Testis (tissue), 2 donors: ENCODE measurements at regions not wholly inside any gene's neighbourhood (a gene's known extent, or its start where the extent isn't known, plus 50 kb on each side); places are given as distances from the start of the nearest gene placed in this dataset.

ENCODE experiments used
- DNase-seq: peaks from one replicate; pipeline ENCODE4 v3.0.0-alpha.2; 2019
- H3K27ac ChIP-seq, 2 donors: fragments of 200-600 bp; sonication (generic); one replicate each; pipeline ENCODE4 v1.5.1; 2019
- H3K27me3 ChIP-seq: fragments of 200-600 bp; sonication (generic); one replicate; pipeline ENCODE4 v1.5.1; 2019
- H3K36me3 ChIP-seq: fragments of 200-600 bp; sonication (generic); one replicate; pipeline ENCODE4 v1.5.1; 2017; ENCODE audit warnings: low read depth; ENCODE audit errors: missing control alignments
- H3K4me1 ChIP-seq: fragments of 200-600 bp; sonication (generic); one replicate; pipeline ENCODE4 v1.5.1; 2019
- H3K4me3 ChIP-seq, 2 donors: fragments of 200-600 bp; sonication (generic); one replicate each; pipeline ENCODE4 v1.5.1; 2017 to 2019
- H3K9me3 ChIP-seq: fragments of 200-600 bp; sonication (generic); one replicate; pipeline ENCODE4 v1.5.1; 2017
- CTCF ChIP-seq, 3 experiments: fragments of 450-650 bp in 2 of 3; fragments of 200-600 bp in 1 of 3; sonication (generic) in 1 of 3; IDR thresholded peaks; one replicate each; pipeline ENCODE4 v1.5.1; 2016 to 2019; ENCODE audit warnings: antibody characterized with exemption in 3 of 3, mild to moderate bottlenecking in 2 of 3, moderate library complexity in 1 of 3
- POLR2A ChIP-seq: fragments of 450-650 bp; IDR thresholded peaks from one replicate; pipeline ENCODE4 v1.6.1; 2017; ENCODE audit warnings: antibody characterized with exemption, mild to moderate bottlenecking, moderate library complexity
- WGBS, 2 donors: methylation state at CpG; one replicate each; pipeline ENCODE4 v1.1.5; 2018; 5-methylcytosine and 5-hydroxymethylcytosine counted together
- intact Hi-C: fragments of 100-400 bp; cut with DNase I; formaldehyde crosslinking; loops from one replicate; pipeline ENCODE4 v1.15.1; 2023; ENCODE audit warnings: low total_unique reads

GRCh38 chr3:110910346-110910955, 161.2 kb upstream of the NECTIN3 start:
- Histone ChIP-seq H3K4me3 (no peak overlapping the region), H3K27ac (no peak overlapping the region), H3K36me3 (no peaks in the 10 kb centered on the region), H3K27me3 (no peaks in the 10 kb centered on the region), H3K9me3 (no peaks in the 10 kb centered on the region), H3K4me1 (no peaks in the 10 kb centered on the region)
- DNase-seq: no peak
- no peak for TF ChIP-seq POLR2A
- TF ChIP-seq CTCF (IDR thresholded peaks at IDR 0.05): no peak
- 29 to 33% methylated on average over 4 of the region's 4 CpGs for WGBS, 2 donors
- intact Hi-C loops: no loop called here

- Histone ChIP-seq H3K9me3 (no peaks in the 10 kb centered on the region), H3K27me3 (no peaks in the 10 kb centered on the region), H3K27ac (no peak overlapping the region), H3K4me3 (no peak overlapping the region), H3K4me1 (no peaks in the 10 kb centered on the region), H3K36me3 (no peaks in the 10 kb centered on the region)
- no peak for TF ChIP-seq POLR2A
- intact Hi-C loops: no loop called here
- DNase-seq: no peak
- WGBS, 2 donors: 86 to 91% methylated on average over 4 of the region's 4 CpGs
These were observed 152.7 kb upstream of the NECTIN3 start for GRCh38 chr3:110918963-110919362.

- WGBS, 2 donors: 61 to 80% methylated on average over 4 of the region's 4 CpGs
- Histone ChIP-seq H3K9me3 (no peaks in the 10 kb centered on the region), H3K27me3 (no peaks in the 10 kb centered on the region), H3K4me1 (no peaks in the 10 kb centered on the region), H3K27ac (no peak overlapping the region), H3K4me3 (no peak overlapping the region), H3K36me3 (no peaks in the 10 kb centered on the region)
- intact Hi-C loops: no loop called here
- DNase-seq: no peak
- TF ChIP-seq CTCF (IDR thresholded peaks at IDR 0.05) (no peak), POLR2A (no peak)
These were observed 145.8 kb upstream of the NECTIN3 start for GRCh38 chr3:110925798-110926197.

- Histone ChIP-seq H3K27ac (no peak overlapping the region), H3K4me1 (no peaks in the 10 kb centered on the region), H3K9me3 (no peaks in the 10 kb centered on the region), H3K4me3 (no peak overlapping the region), H3K27me3 (no peaks in the 10 kb centered on the region), H3K36me3 (no peaks in the 10 kb centered on the region)
- no peak for TF ChIP-seq POLR2A
- TF ChIP-seq CTCF (IDR thresholded peaks at IDR 0.05): no peak
- intact Hi-C loops: no loop called here
- 74 to 81% methylated on average over 1 of the region's 1 CpG for WGBS, 2 donors
- DNase-seq: no peak
These were observed 143.5 kb upstream of the NECTIN3 start for GRCh38 chr3:110928016-110928662.

- intact Hi-C loops: no loop called here
These were observed 141.8 kb upstream of the NECTIN3 start for GRCh38 chr3:110929816-110930215.

More at GRCh38 chr3:110929816-110930215, 141.8 kb upstream of the NECTIN3 start:
- no peak for DNase-seq
- no peaks in the 10 kb centered on the region for H3K4me1 ChIP-seq
- TF ChIP-seq CTCF (IDR thresholded peaks at IDR 0.05) (no peak), POLR2A (no peak)
- H3K4me3 ChIP-seq: no peak overlapping the region
- H3K27ac ChIP-seq: no peak overlapping the region
- no peaks in the 10 kb centered on the region for H3K36me3 ChIP-seq
- no peaks in the 10 kb centered on the region for H3K9me3 ChIP-seq
- H3K27me3 ChIP-seq: no peaks in the 10 kb centered on the region
